H1 (cell line): ENCODE measurements at regions not wholly inside any gene's neighbourhood (a gene's known extent, or its start where the extent isn't known, plus 50 kb on each side); places are given as distances from the start of the nearest gene placed in this dataset.

Experiments used
- BCL11A ChIP-seq, 2 experiments: IDR thresholded peaks; one replicate each; pipeline ENCODE4 v1.6.1; 2011; ENCODE audit warnings: low read depth in 2 of 2, low read length in 2 of 2, mild to moderate bottlenecking in 2 of 2
- CBX5 ChIP-seq: fragments of 300-800, 300-1000 bp; sonication (generic); IDR thresholded peaks from 2 replicates; pipeline ENCODE4 v1.7.1; 2016; ENCODE audit warnings: antibody characterized with exemption, low read length, low read depth
- NANOG ChIP-seq: IDR thresholded peaks from 2 replicates; pipeline ENCODE4 v1.6.1; 2011; ENCODE audit warnings: low read length, low read depth, mild to moderate bottlenecking, inconsistent platforms; ENCODE audit not compliant: insufficient read depth, poor library complexity, severe bottlenecking

- TF ChIP-seq CBX5 (no peak), NANOG (no peak), BCL11A (IDR thresholded peaks at IDR 0.05; ENCODE audit: low read depth in 2 of 2, low read length in 2 of 2) (no peak)
Measured at GRCh38 chr14:65834051-65834450, 421.5 kb downstream of the FUT8 start (continued).
